ENCODE measurements at regions not wholly inside any gene's neighbourhood (a gene's known extent, or its start where the extent isn't known, plus 50 kb on each side); places are given as distances from the start of the nearest gene placed in this dataset.
A peak's percentile ranks its signal among the peaks of the same experiment; 100 is the strongest.

- TF ChIP-seq POLR2A (IDR thresholded peaks at IDR 0.05) = no peak
- no peak for TF ChIP-seq EP300 (IDR thresholded peaks at IDR 0.05)
- TF ChIP-seq, protein P1, sequence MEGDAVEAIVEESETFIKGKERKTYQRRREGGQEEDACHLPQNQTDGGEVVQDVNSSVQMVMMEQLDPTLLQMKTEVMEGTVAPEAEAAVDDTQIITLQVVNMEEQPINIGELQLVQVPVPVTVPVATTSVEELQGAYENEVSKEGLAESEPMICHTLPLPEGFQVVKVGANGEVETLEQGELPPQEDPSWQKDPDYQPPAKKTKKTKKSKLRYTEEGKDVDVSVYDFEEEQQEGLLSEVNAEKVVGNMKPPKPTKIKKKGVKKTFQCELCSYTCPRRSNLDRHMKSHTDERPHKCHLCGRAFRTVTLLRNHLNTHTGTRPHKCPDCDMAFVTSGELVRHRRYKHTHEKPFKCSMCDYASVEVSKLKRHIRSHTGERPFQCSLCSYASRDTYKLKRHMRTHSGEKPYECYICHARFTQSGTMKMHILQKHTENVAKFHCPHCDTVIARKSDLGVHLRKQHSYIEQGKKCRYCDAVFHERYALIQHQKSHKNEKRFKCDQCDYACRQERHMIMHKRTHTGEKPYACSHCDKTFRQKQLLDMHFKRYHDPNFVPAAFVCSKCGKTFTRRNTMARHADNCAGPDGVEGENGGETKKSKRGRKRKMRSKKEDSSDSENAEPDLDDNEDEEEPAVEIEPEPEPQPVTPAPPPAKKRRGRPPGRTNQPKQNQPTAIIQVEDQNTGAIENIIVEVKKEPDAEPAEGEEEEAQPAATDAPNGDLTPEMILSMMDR (IDR thresholded peaks at IDR 0.05) = no peak
- TF ChIP-seq POLR2AphosphoS5 (IDR thresholded peaks at IDR 0.05) = no peak
- Histone ChIP-seq H3K4me3 (no peak overlapping the region), H3K9me3 (no peaks in the 10 kb centered on the region), H3K4me1 (no peaks in the 10 kb centered on the region), H3K27me3 (no peaks in the 10 kb centered on the region), H3K36me3 (no peaks in the 10 kb centered on the region), H3K27ac (no peak overlapping the region)
- 82 to 90% methylated on average over 9 of the region's 9 CpGs for WGBS, 2 donors
- ATAC-seq (ENCODE audit: low FRiP score in 2 of 2) (peak in 1 of 2 donors; percentile 90), DNase-seq (no peak)
These were observed 213.0 kb upstream of the E2F8 start for GRCh38 chr11:19453651-19454257.

DNA sequence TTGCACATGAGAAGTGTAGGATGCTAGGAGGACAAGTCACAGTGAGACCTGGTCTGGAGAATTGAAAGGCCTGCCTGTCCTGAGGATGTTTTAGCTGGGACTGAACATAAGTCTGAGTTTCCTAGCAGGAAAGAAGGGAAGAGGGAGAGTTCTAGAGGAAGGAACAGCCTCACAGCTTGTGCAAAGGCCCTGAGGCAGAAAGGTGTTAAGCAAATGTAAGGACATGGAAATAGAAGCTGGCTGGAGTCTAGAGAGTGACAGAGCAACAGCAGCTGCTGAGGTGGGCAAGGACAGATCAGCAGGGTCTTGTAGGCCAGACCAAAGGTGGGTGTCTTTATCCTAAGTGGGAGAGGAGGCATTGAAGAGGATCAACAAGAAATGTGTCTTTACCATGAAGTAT is 210.9 kb upstream of the E2F8 start:
- TF ChIP-seq EP300 (IDR thresholded peaks at IDR 0.05) (no peak), POLR2A (IDR thresholded peaks at IDR 0.05) (no peak), POLR2AphosphoS5 (IDR thresholded peaks at IDR 0.05) (no peak)
- TF ChIP-seq, protein P1 (IDR thresholded peaks at IDR 0.05) = no peak

DNA sequence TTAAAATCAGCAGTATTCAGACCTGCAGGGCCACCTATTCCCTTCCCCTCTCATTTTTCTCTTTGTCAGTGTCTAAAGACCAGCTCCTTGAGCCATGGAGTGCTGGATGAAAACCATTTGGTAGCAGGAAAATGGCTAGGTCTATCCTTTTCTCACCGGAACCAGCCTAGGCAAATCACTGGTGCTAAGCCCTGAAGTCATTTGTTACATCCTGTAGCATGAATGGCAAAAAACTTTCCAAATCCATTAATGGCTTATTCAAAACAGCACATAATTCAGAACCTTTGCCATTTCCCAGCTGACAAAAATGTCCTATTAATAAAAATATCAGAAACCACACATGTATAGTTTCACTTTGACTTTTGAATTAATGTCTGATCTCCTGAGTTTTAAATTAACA is 209.5 kb upstream of the E2F8 start:
- ATAC-seq (ENCODE audit: low FRiP score in 2 of 2) = no peak
- no peaks in the 10 kb centered on the region for H3K9me3 ChIP-seq
- 56 to 81% methylated on average over 1 of the region's 1 CpG for WGBS, 2 donors
- no peak for DNase-seq
- no peaks in the 10 kb centered on the region for H3K27me3 ChIP-seq
- H3K4me1 ChIP-seq = no peaks in the 10 kb centered on the region
- TF ChIP-seq POLR2A (IDR thresholded peaks at IDR 0.05) = no peak
- no peak for TF ChIP-seq EP300 (IDR thresholded peaks at IDR 0.05)
- TF ChIP-seq, protein P1 (IDR thresholded peaks at IDR 0.05) = no peak
- no peak for TF ChIP-seq POLR2AphosphoS5 (IDR thresholded peaks at IDR 0.05)
- no peak overlapping the region for H3K4me3 ChIP-seq
- no peak overlapping the region for H3K27ac ChIP-seq
- no peaks in the 10 kb centered on the region for H3K36me3 ChIP-seq

More for the DNA sequence above, 210.9 kb upstream of the E2F8 start:
- H3K4me3 ChIP-seq = no peak overlapping the region
- no peak for ATAC-seq (ENCODE audit: low FRiP score in 2 of 2)
- H3K9me3 ChIP-seq = no peaks in the 10 kb centered on the region
- DNase-seq = no peak
- H3K36me3 ChIP-seq = no peaks in the 10 kb centered on the region
- no peaks in the 10 kb centered on the region for H3K27me3 ChIP-seq
- H3K27ac ChIP-seq = no peak overlapping the region
- H3K4me1 ChIP-seq = no peaks in the 10 kb centered on the region

GRCh38 chr11:19448651-19449050 is 207.9 kb upstream of the E2F8 start:
- no peak overlapping the region for H3K27ac ChIP-seq
- DNase-seq (no peak), ATAC-seq (ENCODE audit: low FRiP score in 2 of 2) (no peak)
- H3K4me1 ChIP-seq = no peaks in the 10 kb centered on the region
- no peaks in the 10 kb centered on the region for H3K27me3 ChIP-seq
- TF ChIP-seq, protein P1 (IDR thresholded peaks at IDR 0.05) = no peak
- TF ChIP-seq POLR2AphosphoS5 (IDR thresholded peaks at IDR 0.05) (no peak), POLR2A (IDR thresholded peaks at IDR 0.05) (no peak), EP300 (IDR thresholded peaks at IDR 0.05) (no peak)
- H3K36me3 ChIP-seq = no peaks in the 10 kb centered on the region
- WGBS, 2 donors = 69 to 76% methylated on average over 2 of the region's 2 CpGs
- no peak overlapping the region for H3K4me3 ChIP-seq
- no peaks in the 10 kb centered on the region for H3K9me3 ChIP-seq

- 47 to 50% methylated on average over 4 to 5 of the region's 5 CpGs for WGBS, 2 donors
- no peak overlapping the region for H3K27ac ChIP-seq
- no peaks in the 10 kb centered on the region for H3K4me1 ChIP-seq
- no peak for DNase-seq
- ATAC-seq (ENCODE audit: low FRiP score in 2 of 2) = no peak
- no peak overlapping the region for H3K4me3 ChIP-seq
- H3K36me3 ChIP-seq = no peaks in the 10 kb centered on the region
- H3K9me3 ChIP-seq = no peaks in the 10 kb centered on the region
- no peaks in the 10 kb centered on the region for H3K27me3 ChIP-seq
- TF ChIP-seq, protein P1 (IDR thresholded peaks at IDR 0.05) = no peak
- no peak for TF ChIP-seq EP300 (IDR thresholded peaks at IDR 0.05)
These were observed 206.4 kb upstream of the E2F8 start for GRCh38 chr11:19447150-19447566.

Measured in upper lobe of left lung (tissue), 6 donors.